Testis (tissue), 2 donors: ENCODE measurements at regions not wholly inside any gene's neighbourhood (a gene's known extent, or its start where the extent isn't known, plus 50 kb on each side); places are given as distances from the start of the nearest gene placed in this dataset.

Experiments
- DNase-seq: peaks from one replicate; pipeline ENCODE4 v3.0.0-alpha.2; 2019
- H3K27ac ChIP-seq, 2 donors: fragments of 200-600 bp; sonication (generic); one replicate each; pipeline ENCODE4 v1.5.1; 2019
- H3K27me3 ChIP-seq: fragments of 200-600 bp; sonication (generic); one replicate; pipeline ENCODE4 v1.5.1; 2019
- H3K36me3 ChIP-seq: fragments of 200-600 bp; sonication (generic); one replicate; pipeline ENCODE4 v1.5.1; 2017; ENCODE audit warnings: low read depth; ENCODE audit errors: missing control alignments
- H3K4me1 ChIP-seq: fragments of 200-600 bp; sonication (generic); one replicate; pipeline ENCODE4 v1.5.1; 2019
- H3K4me3 ChIP-seq, 2 donors: fragments of 200-600 bp; sonication (generic); one replicate each; pipeline ENCODE4 v1.5.1; 2017 to 2019
- H3K9me3 ChIP-seq: fragments of 200-600 bp; sonication (generic); one replicate; pipeline ENCODE4 v1.5.1; 2017
- CTCF ChIP-seq, 3 experiments: fragments of 450-650 bp in 2 of 3; fragments of 200-600 bp in 1 of 3; sonication (generic) in 1 of 3; IDR thresholded peaks; one replicate each; pipeline ENCODE4 v1.5.1; 2016 to 2019; ENCODE audit warnings: antibody characterized with exemption in 3 of 3, mild to moderate bottlenecking in 2 of 3, moderate library complexity in 1 of 3
- POLR2A ChIP-seq: fragments of 450-650 bp; IDR thresholded peaks from one replicate; pipeline ENCODE4 v1.6.1; 2017; ENCODE audit warnings: antibody characterized with exemption, mild to moderate bottlenecking, moderate library complexity
- WGBS, 2 donors: methylation state at CpG; one replicate each; pipeline ENCODE4 v1.1.5; 2018; 5-methylcytosine and 5-hydroxymethylcytosine counted together
- intact Hi-C: fragments of 100-400 bp; cut with DNase I; formaldehyde crosslinking; loops from one replicate; pipeline ENCODE4 v1.15.1; 2023; ENCODE audit warnings: low total_unique reads

- Histone ChIP-seq H3K4me3 (no peak overlapping the region), H3K4me1 (no peaks in the 10 kb centered on the region), H3K27me3 (no peaks in the 10 kb centered on the region), H3K27ac (no peak overlapping the region), H3K9me3 (no peaks in the 10 kb centered on the region), H3K36me3 (no peaks in the 10 kb centered on the region)
- DNase-seq = no peak
- intact Hi-C loops = no loop called here
- TF ChIP-seq POLR2A (no peak), CTCF (IDR thresholded peaks at IDR 0.05) (no peak)
- 63 to 72% methylated on average over 2 of the region's 2 CpGs for WGBS, 2 donors
These were observed 583.4 kb upstream of the SLITRK5 start for GRCh38 chr13:87087741-87088140.

GRCh38 chr13:87089391-87089790 lies 581.8 kb upstream of the SLITRK5 start:
- TF ChIP-seq CTCF (IDR thresholded peaks at IDR 0.05) = no peak
- Histone ChIP-seq H3K4me3 (no peak overlapping the region), H3K27ac (no peak overlapping the region), H3K9me3 (no peaks in the 10 kb centered on the region), H3K27me3 (no peaks in the 10 kb centered on the region), H3K36me3 (no peaks in the 10 kb centered on the region), H3K4me1 (no peaks in the 10 kb centered on the region)
- intact Hi-C loops = no loop called here
- WGBS, 2 donors = 85 to 91% methylated on average over 4 of the region's 4 CpGs
- DNase-seq = no peak

- WGBS, 2 donors = 93 to 98% methylated on average over 2 of the region's 2 CpGs
- Histone ChIP-seq H3K9me3 (no peaks in the 10 kb centered on the region), H3K27me3 (no peaks in the 10 kb centered on the region), H3K4me3 (no peak overlapping the region), H3K27ac (no peak overlapping the region), H3K36me3 (no peaks in the 10 kb centered on the region), H3K4me1 (no peaks in the 10 kb centered on the region)
- TF ChIP-seq POLR2A (no peak), CTCF (IDR thresholded peaks at IDR 0.05) (no peak)
- no peak for DNase-seq
- intact Hi-C loops = no loop called here
These were observed 577.8 kb upstream of the SLITRK5 start for GRCh38 chr13:87093399-87093798.

- WGBS, 2 donors = 45 to 49% methylated on average over 3 of the region's 3 CpGs
- no peaks in the 10 kb centered on the region for H3K27me3 ChIP-seq
- DNase-seq = no peak
- no peak overlapping the region for H3K27ac ChIP-seq
- H3K9me3 ChIP-seq = no peaks in the 10 kb centered on the region
- no peaks in the 10 kb centered on the region for H3K4me1 ChIP-seq
- TF ChIP-seq POLR2A (no peak), CTCF (IDR thresholded peaks at IDR 0.05) (no peak)
- no peaks in the 10 kb centered on the region for H3K36me3 ChIP-seq
- no peak overlapping the region for H3K4me3 ChIP-seq
- intact Hi-C loops = no loop called here
These were observed 576.5 kb upstream of the SLITRK5 start for GRCh38 chr13:87094646-87095045.

GRCh38 chr13:87100431-87100830 lies 570.7 kb upstream of the SLITRK5 start:
- WGBS, 2 donors = 87% methylated on average over 5 of the region's 5 CpGs
- no peak overlapping the region for H3K27ac ChIP-seq
- TF ChIP-seq POLR2A = no peak
- no peak for TF ChIP-seq CTCF (IDR thresholded peaks at IDR 0.05)
- intact Hi-C loops = no loop called here
- H3K36me3 ChIP-seq = no peaks in the 10 kb centered on the region
- no peaks in the 10 kb centered on the region for H3K9me3 ChIP-seq
- no peaks in the 10 kb centered on the region for H3K27me3 ChIP-seq
- DNase-seq = no peak
- H3K4me1 ChIP-seq = no peaks in the 10 kb centered on the region
- H3K4me3 ChIP-seq = no peak overlapping the region
